MCF 10A (cell line): ENCODE measurements at regions not wholly inside any gene's neighbourhood (a gene's known extent, or its start where the extent isn't known, plus 50 kb on each side); places are given as distances from the start of the nearest gene placed in this dataset.

Experiments used
- BruUV-seq: library from RNA; stranded (reverse); fragments of 400-500 nt; replicated peaks from 2 replicates; lab custom pipeline; 2021; lab: Mats Ljungman, UMichigan
- CTCF ChIA-PET: fragments of 300-600 bp; sonication (Branson Sonifier 250); formaldehyde crosslinking; extraction: SDS; loops from one replicate; lab custom pipeline; 2021; ENCODE audit warnings: antibody characterized with exemption, inconsistent platforms; lab: Yijun Ruan, JAX
- POLR2A ChIA-PET: fragments of 300-600, 350-650 bp; sonication (Branson Sonifier 250); formaldehyde crosslinking; extraction: SDS; loops from one replicate; lab custom pipeline; 2020; ENCODE audit warnings: antibody characterized with exemption, inconsistent platforms; lab: Yijun Ruan, JAX
- DNase-seq: peaks from one replicate; pipeline ENCODE4 v3.0.0-alpha.2; 2018; ENCODE audit not compliant: unreplicated experiment
- H3K27ac Mint-ChIP-seq: one replicate; pipeline ENCODE4 v1.8.0; 2022; ENCODE audit warnings: mild to moderate bottlenecking, low read depth, mixed read lengths; ENCODE audit not compliant: unreplicated experiment
- H3K27me3 Mint-ChIP-seq: one replicate; pipeline ENCODE4 v1.8.0; 2022; ENCODE audit warnings: mixed read lengths; ENCODE audit not compliant: insufficient read depth, unreplicated experiment
- H3K36me3 Mint-ChIP-seq: one replicate; pipeline ENCODE4 v1.8.0; 2022; ENCODE audit warnings: mild to moderate bottlenecking, moderate library complexity, mixed read lengths; ENCODE audit not compliant: insufficient read depth, unreplicated experiment
- H3K4me1 Mint-ChIP-seq: one replicate; pipeline ENCODE4 v1.8.0; 2022; ENCODE audit warnings: mixed read lengths; ENCODE audit not compliant: insufficient read depth, unreplicated experiment
- H3K4me3 Mint-ChIP-seq: one replicate; pipeline ENCODE4 v1.8.0; 2022; ENCODE audit warnings: mild to moderate bottlenecking, moderate library complexity, mixed read lengths; ENCODE audit not compliant: unreplicated experiment
- H3K9me3 Mint-ChIP-seq: one replicate; pipeline ENCODE4 v1.8.0; 2022; ENCODE audit warnings: mixed read lengths; ENCODE audit not compliant: unreplicated experiment
- CTCF ChIP-seq: fragments of 200-600 bp; IDR thresholded peaks from one replicate; pipeline ENCODE4 v1.8.0; 2022; ENCODE audit warnings: antibody characterized with exemption, mild to moderate bottlenecking; ENCODE audit not compliant: unreplicated experiment
- intact Hi-C: fragments of 100-400 bp; cut with micrococcal nuclease; formaldehyde crosslinking; loops from 2 replicates; pipeline ENCODE4 v1.14.1; 2022

DNA sequence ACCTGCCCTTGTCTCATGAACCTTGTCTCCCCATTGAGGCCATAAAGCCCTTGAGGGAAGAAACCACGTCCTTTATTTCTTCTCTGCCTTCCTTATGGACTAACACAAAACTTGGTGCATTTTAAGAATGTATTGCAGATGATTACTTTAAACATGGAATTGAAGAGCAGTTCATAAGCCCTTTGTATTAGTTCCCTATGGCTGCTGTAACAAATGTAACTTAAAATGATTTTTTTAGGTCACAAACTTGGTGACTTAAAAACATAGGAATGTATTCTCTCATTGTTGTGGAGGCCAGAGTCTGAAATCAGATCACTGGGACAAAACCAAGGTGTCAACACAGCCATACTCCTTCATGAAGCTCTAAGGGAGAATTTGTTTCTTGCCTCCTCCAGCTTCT is 185.5 kb downstream of the PHLDA1 start:
- Mint-ChIP-seq H3K9me3 (peaks cover 18% of the 10 kb centered on the region), H3K4me3 (no peak overlapping the region), H3K36me3 (no peaks in the 10 kb centered on the region), H3K27ac (no peak overlapping the region), H3K4me1 (peaks cover 8% of the 10 kb centered on the region), H3K27me3 (no peaks in the 10 kb centered on the region)
- ChIA-PET CTCF (no interaction called here), POLR2A (no interaction called here)
- no peak for DNase-seq
- TF ChIP-seq CTCF = no peak
- no TSS peak for BruUV-seq
- intact Hi-C loops = no loop called here

GRCh38 chr12:75844985-75845384 is 186.6 kb downstream of the PHLDA1 start:
- Mint-ChIP-seq H3K27me3 (no peaks in the 10 kb centered on the region), H3K4me3 (no peak overlapping the region), H3K27ac (no peak overlapping the region), H3K9me3 (peaks cover 18% of the 10 kb centered on the region), H3K4me1 (no peaks in the 10 kb centered on the region), H3K36me3 (no peaks in the 10 kb centered on the region)
- ChIA-PET POLR2A (no interaction called here), CTCF (interaction anchor here (0.7 kb wide), 2 partner anchors 15 to 29 kb away, joined by 3 read pairs; no protein-coding TSS in a partner anchor)
- TF ChIP-seq CTCF = no peak
- DNase-seq = no peak
- intact Hi-C loops = no loop called here
- no TSS peak for BruUV-seq

DNA sequence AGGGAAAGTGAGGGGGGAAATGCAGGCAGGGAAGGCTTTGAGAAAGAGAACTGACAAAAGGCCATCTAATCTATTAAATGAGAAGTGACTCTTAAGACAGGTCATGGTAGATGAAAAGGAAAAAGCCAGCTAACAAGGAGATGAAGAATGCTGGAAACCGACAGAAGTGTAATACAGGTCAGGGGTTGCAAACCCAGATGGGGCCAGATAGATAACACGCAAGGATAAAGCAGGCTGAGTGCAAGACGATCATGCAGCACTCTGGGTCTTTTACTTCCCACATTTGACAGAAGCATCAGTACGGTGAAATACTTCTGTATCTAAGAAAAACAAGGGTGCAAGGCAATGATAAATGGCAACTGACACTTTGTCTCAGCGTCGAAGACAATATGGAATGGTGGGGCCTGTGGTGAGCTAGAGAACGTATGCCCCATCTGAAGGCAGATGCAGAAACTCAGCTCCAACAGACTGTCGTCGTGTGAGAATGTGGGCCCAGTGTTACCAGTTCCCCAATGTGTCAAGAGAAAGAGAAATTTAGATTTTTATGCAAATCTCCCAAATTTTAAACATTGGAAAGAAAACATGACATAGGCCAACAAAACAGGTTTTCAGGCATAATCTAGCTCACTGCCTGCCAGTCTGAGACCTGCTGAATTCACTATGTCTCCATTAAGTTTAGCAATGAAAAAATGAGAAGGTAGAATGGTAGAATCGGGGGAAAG is 187.4 kb downstream of the PHLDA1 start:
- H3K27ac Mint-ChIP-seq = no peak overlapping the region
- BruUV-seq = no TSS peak
- H3K4me3 Mint-ChIP-seq = no peak overlapping the region
- intact Hi-C loops = no loop called here
- H3K9me3 Mint-ChIP-seq = peaks cover 18% of the 10 kb centered on the region
- ChIA-PET POLR2A (interaction anchor here (0.7 kb wide), 1 partner anchor 110 kb away, joined by 3 read pairs; no protein-coding TSS in a partner anchor), CTCF (interaction anchor here (0.7 kb wide), 1 partner anchor 16 kb away, joined by 3 read pairs; no protein-coding TSS in a partner anchor)
- no peaks in the 10 kb centered on the region for H3K36me3 Mint-ChIP-seq
- DNase-seq = no peak
- H3K4me1 Mint-ChIP-seq = no peaks in the 10 kb centered on the region
- TF ChIP-seq CTCF = no peak
- no peaks in the 10 kb centered on the region for H3K27me3 Mint-ChIP-seq

DNA sequence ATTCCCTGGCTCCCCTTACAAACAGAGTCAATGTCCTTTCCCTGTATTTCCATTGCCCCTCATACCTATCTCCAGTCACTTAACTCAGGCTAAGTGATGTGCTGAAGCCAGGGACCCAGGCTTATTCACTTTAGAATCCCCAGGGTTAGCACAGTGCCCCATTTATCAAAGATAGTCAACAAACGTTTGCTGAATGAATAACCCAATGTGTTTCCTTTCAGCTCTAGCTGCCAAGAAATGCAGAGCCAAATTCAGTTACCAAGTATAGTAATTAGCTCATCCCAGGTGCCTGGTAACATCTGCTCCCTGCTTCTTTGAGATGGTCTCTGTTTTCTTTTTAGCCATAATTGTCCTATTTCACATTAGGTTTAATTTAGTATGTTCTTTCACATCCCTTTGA is 189.5 kb downstream of the PHLDA1 start:
- Mint-ChIP-seq H3K36me3 (no peaks in the 10 kb centered on the region), H3K27me3 (no peaks in the 10 kb centered on the region), H3K27ac (no peak overlapping the region), H3K9me3 (peaks cover 25% of the 10 kb centered on the region), H3K4me1 (no peaks in the 10 kb centered on the region), H3K4me3 (no peak overlapping the region)
- ChIA-PET POLR2A (no interaction called here), CTCF (interaction anchor here (1.8 kb wide), 1 partner anchor 10 kb away, joined by 5 read pairs; no protein-coding TSS in a partner anchor)
- no peak for DNase-seq
- no TSS peak for BruUV-seq
- intact Hi-C loops = no loop called here
- TF ChIP-seq CTCF = no peak
